ENCODE measurements at regions not wholly inside any gene's neighbourhood (a gene's known extent, or its start where the extent isn't known, plus 50 kb on each side); places are given as distances from the start of the nearest gene placed in this dataset.

DNA sequence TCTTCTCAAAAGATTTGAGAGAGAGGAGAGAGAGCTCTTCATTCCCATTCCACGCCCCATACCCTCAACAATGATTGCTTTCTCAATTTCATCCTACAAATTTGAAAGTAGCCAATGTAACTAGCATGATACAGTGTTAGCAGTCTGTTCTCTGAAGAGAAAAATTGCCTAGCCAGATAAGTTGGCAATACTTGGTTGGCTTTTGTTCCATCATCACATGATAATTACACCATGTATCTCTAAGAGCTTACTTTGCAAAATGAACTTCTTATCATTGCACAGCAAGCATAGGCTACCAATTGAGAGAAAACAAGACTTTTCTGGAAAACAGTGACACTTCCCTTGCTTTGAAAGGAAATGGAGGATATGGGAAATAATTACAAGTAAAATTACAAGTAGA lies 68.9 kb downstream of the FSCB start:
- Mint-ChIP-seq H3K4me1 (no peaks in the 10 kb centered on the region), H3K36me3 (no peaks in the 10 kb centered on the region)
- POLR2A ChIA-PET: no interaction called here

DNA sequence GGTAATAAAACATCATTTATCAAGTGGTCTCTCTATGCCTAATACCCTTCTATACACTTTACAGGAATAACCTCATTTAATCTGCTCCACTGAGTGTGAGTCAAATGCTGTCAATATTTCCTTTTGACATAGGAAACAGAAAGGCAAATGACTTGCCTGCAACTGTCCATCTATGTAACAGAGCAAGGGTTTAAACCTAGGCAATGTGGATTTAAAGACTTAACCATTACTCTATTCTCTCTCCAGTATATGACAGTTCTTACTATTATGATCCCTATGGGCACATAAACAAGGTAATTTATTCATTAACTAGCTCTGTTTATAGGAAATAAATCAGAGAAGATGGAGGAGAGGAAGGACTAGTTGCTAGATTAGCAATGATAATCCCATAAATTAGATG lies 70.6 kb downstream of the FSCB start:
- Mint-ChIP-seq H3K4me1 (no peaks in the 10 kb centered on the region), H3K4me3 (no peak overlapping the region), H3K27me3 (no peaks in the 10 kb centered on the region), H3K36me3 (no peaks in the 10 kb centered on the region), H3K27ac (no peak overlapping the region), H3K9me3 (peaks cover 3 to 7% (median 4%) of the 10 kb centered on the region in 3 donors)
- DNase-seq (no peak), ATAC-seq (replicated peaks in 1 of 4) (no peak)
- CTCF ChIA-PET: no interaction called here
- Histone ChIP-seq H3K27me3 (replicated peaks in 1 of 2; ENCODE audit: control insufficient read depth in 2 of 2, extremely low read depth in 1 of 2, insufficient read depth in 2 of 2, low read length in 1 of 2) (no peaks in the 10 kb centered on the region), H3K4me3 (ENCODE audit: control insufficient read depth in 1 of 2, extremely low read depth in 1 of 2, low read length in 1 of 2) (no peak overlapping the region), H3K4me1 (ENCODE audit: control insufficient read depth in 1 of 2, extremely low read depth in 1 of 2, insufficient read depth in 2 of 2, low read length in 2 of 2) (no peaks in the 10 kb centered on the region), H3K9me3 (peaks cover 3% of the 10 kb centered on the region), H3K27ac (ENCODE audit: low read length) (no peak overlapping the region), H3K36me3 (ENCODE audit: control insufficient read depth in 2 of 2, extremely low read depth in 1 of 2, insufficient read depth in 1 of 2, low read length in 1 of 2) (no peaks in the 10 kb centered on the region)
- POLR2A ChIA-PET: no interaction called here

More for the DNA sequence above, 68.9 kb downstream of the FSCB start:
- H3K27ac ChIP-seq (ENCODE audit: low read length): no peak overlapping the region
- CTCF ChIA-PET: no interaction called here
- Mint-ChIP-seq H3K9me3 (peaks cover 3 to 7% (median 4%) of the 10 kb centered on the region in 3 donors), H3K27ac (no peak overlapping the region), H3K27me3 (no peaks in the 10 kb centered on the region), H3K4me3 (no peak overlapping the region)
- DNase-seq (no peak), ATAC-seq (replicated peaks in 1 of 4) (no peak)
- H3K27me3 ChIP-seq (replicated peaks in 1 of 2; ENCODE audit: control insufficient read depth in 2 of 2, extremely low read depth in 1 of 2, insufficient read depth in 2 of 2, low read length in 1 of 2): no peaks in the 10 kb centered on the region
- no peaks in the 10 kb centered on the region for H3K4me1 ChIP-seq (ENCODE audit: control insufficient read depth in 1 of 2, extremely low read depth in 1 of 2, insufficient read depth in 2 of 2, low read length in 2 of 2)
- no CpG with 5 or more reads among the region's 1 CpG for WGBS (ENCODE audit: insufficient coverage)
- no peaks in the 10 kb centered on the region for H3K36me3 ChIP-seq (ENCODE audit: control insufficient read depth in 2 of 2, extremely low read depth in 1 of 2, insufficient read depth in 1 of 2, low read length in 1 of 2)
- H3K9me3 ChIP-seq: peaks cover 3% of the 10 kb centered on the region
- no peak overlapping the region for H3K4me3 ChIP-seq (ENCODE audit: control insufficient read depth in 1 of 2, extremely low read depth in 1 of 2, low read length in 1 of 2)

DNA sequence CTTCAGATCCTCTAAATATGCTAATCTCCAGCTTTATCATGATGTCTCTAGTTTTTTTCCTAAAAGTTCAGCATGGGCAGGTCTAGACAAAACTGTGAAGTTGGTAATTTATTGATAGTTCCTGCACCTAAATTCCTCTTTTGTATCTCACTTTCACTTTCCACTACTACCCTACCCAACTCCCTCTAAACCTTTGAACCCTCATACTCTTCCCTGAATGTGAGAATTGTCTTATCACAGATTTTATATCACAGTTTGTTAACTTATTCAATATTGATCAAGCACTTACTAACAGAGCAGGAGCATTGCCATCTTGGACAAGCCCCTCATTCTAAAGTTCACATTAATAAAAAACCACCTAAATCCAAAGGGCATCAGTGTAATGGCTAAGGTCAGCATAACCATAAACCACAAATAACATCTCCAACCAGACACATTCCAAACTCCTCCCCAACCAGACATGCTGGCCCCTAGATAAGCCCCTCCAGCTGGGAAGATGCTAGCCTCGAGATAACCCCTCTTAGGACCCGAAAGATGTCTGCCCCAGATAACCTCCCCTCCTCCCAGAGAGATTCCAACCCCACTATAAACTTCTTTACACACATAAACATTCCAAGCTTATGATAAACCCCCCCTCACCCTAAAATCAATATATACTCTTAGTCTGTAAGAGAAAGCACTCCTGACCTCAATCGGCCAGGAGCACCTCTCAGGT lies 78.7 kb downstream of the FSCB start:
- H3K4me3 ChIP-seq (ENCODE audit: control insufficient read depth in 1 of 2, extremely low read depth in 1 of 2, low read length in 1 of 2): no peak overlapping the region
- H3K36me3 ChIP-seq (ENCODE audit: control insufficient read depth in 2 of 2, extremely low read depth in 1 of 2, insufficient read depth in 1 of 2, low read length in 1 of 2): no peaks in the 10 kb centered on the region
- WGBS (ENCODE audit: insufficient coverage): 51% methylated on average over 2 of the region's 3 CpGs
- peaks cover 13 to 27% (median 21%) of the 10 kb centered on the region in 3 donors for H3K9me3 Mint-ChIP-seq
- no peaks in the 10 kb centered on the region for H3K9me3 ChIP-seq
- H3K27ac ChIP-seq (ENCODE audit: low read length): no peak overlapping the region
- CTCF ChIA-PET: no interaction called here
- DNase-seq: no peak
- POLR2A ChIA-PET: no interaction called here
- no peak for ATAC-seq (replicated peaks in 1 of 4)
- H3K36me3 Mint-ChIP-seq: no peaks in the 10 kb centered on the region
- H3K27me3 ChIP-seq (replicated peaks in 1 of 2; ENCODE audit: control insufficient read depth in 2 of 2, extremely low read depth in 1 of 2, insufficient read depth in 2 of 2, low read length in 1 of 2): no peaks in the 10 kb centered on the region
- no peaks in the 10 kb centered on the region for H3K4me1 Mint-ChIP-seq
- no peak overlapping the region for H3K4me3 Mint-ChIP-seq
- no peak overlapping the region for H3K27ac Mint-ChIP-seq
- H3K27me3 Mint-ChIP-seq: no peaks in the 10 kb centered on the region
- no peaks in the 10 kb centered on the region for H3K4me1 ChIP-seq (ENCODE audit: control insufficient read depth in 1 of 2, extremely low read depth in 1 of 2, insufficient read depth in 2 of 2, low read length in 2 of 2)

DNA sequence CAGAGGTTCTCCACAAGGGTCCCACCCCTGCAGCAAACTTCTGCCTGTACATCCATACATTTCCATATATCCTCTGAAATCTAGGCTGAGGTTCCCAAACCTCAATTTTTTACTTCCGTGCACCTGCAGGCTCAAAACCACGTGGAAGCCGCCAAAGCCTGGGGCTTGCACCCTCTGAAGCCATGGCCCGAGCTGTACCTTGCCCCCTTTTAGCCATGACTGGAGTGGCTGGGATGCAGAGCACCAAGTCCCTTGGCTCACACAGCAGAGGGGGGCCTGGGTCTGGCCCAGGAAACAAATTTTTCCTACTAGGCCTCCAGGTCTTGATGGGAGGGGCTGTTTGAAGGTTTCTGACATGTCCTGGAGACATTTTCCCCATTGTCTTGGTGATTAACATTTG lies 84.4 kb downstream of the FSCB start:
- Mint-ChIP-seq H3K27ac (no peak overlapping the region), H3K27me3 (no peaks in the 10 kb centered on the region), H3K4me1 (no peaks in the 10 kb centered on the region), H3K9me3 (peaks cover 13 to 28% (median 21%) of the 10 kb centered on the region in 3 donors), H3K4me3 (no peak overlapping the region), H3K36me3 (no peaks in the 10 kb centered on the region)
- no peak overlapping the region for H3K4me3 ChIP-seq (ENCODE audit: control insufficient read depth in 1 of 2, extremely low read depth in 1 of 2, low read length in 1 of 2)
- DNase-seq (no peak), ATAC-seq (replicated peaks in 1 of 4) (no peak)
- no peaks in the 10 kb centered on the region for H3K9me3 ChIP-seq
- CTCF ChIA-PET: no interaction called here
- WGBS (ENCODE audit: insufficient coverage): 84% methylated on average over 4 of the region's 4 CpGs
- POLR2A ChIA-PET: no interaction called here
- H3K27me3 ChIP-seq (replicated peaks in 1 of 2; ENCODE audit: control insufficient read depth in 2 of 2, extremely low read depth in 1 of 2, insufficient read depth in 2 of 2, low read length in 1 of 2): no peaks in the 10 kb centered on the region
- H3K36me3 ChIP-seq (ENCODE audit: control insufficient read depth in 2 of 2, extremely low read depth in 1 of 2, insufficient read depth in 1 of 2, low read length in 1 of 2): no peaks in the 10 kb centered on the region
- no peak overlapping the region for H3K27ac ChIP-seq (ENCODE audit: low read length)
- H3K4me1 ChIP-seq (ENCODE audit: control insufficient read depth in 1 of 2, extremely low read depth in 1 of 2, insufficient read depth in 2 of 2, low read length in 2 of 2): no peaks in the 10 kb centered on the region

DNA sequence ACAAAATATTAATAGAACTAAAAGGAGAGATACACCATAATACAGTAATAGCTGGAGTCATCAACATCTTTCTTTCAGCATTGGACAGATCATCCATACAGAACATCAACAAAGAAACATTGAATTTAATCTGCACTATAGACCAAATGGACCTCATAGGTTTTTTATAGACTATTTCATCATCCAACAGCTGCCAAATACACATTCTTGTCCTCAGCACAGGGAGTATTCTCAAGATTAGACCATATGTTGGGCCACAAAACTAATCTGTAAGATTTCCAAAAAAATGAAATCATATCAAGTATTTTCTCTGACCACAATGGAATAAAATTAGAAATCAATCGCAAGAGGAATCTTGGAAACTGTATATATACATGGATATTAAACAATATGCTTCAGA lies 86.9 kb downstream of the FSCB start:
- no peaks in the 10 kb centered on the region for H3K9me3 ChIP-seq
- Mint-ChIP-seq H3K9me3 (peaks cover 21 to 27% (median 26%) of the 10 kb centered on the region in 3 donors), H3K27ac (no peak overlapping the region), H3K27me3 (no peaks in the 10 kb centered on the region), H3K4me3 (no peak overlapping the region), H3K36me3 (no peaks in the 10 kb centered on the region), H3K4me1 (no peaks in the 10 kb centered on the region)
- WGBS (ENCODE audit: insufficient coverage): no CpG with 5 or more reads among the region's 1 CpG
- no peak for ATAC-seq (replicated peaks in 1 of 4)
- no peaks in the 10 kb centered on the region for H3K36me3 ChIP-seq (ENCODE audit: control insufficient read depth in 2 of 2, extremely low read depth in 1 of 2, insufficient read depth in 1 of 2, low read length in 1 of 2)
- H3K27me3 ChIP-seq (replicated peaks in 1 of 2; ENCODE audit: control insufficient read depth in 2 of 2, extremely low read depth in 1 of 2, insufficient read depth in 2 of 2, low read length in 1 of 2): no peaks in the 10 kb centered on the region
- no peak overlapping the region for H3K4me3 ChIP-seq (ENCODE audit: control insufficient read depth in 1 of 2, extremely low read depth in 1 of 2, low read length in 1 of 2)
- no peak for DNase-seq
- POLR2A ChIA-PET: no interaction called here
- no peaks in the 10 kb centered on the region for H3K4me1 ChIP-seq (ENCODE audit: control insufficient read depth in 1 of 2, extremely low read depth in 1 of 2, insufficient read depth in 2 of 2, low read length in 2 of 2)
- no peak overlapping the region for H3K27ac ChIP-seq (ENCODE audit: low read length)
- CTCF ChIA-PET: no interaction called here

DNA sequence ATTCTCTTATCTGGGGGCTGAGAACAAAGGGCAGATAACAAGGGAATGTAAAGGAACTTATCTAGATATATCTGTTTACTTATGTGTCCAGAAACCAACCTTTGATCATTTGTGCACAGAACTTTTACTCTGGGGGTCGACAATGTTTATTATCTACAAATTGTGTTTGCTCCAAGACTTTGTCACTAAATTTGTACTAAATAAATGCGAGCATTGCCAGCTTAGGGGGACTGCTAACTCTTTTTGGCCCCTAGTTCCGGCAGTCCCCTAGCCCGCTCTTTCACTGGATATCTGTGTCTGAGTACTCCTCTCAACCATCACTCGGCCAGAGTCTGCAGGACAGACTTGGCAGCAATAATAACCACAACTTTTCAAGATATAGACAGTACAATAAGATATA lies 88.2 kb downstream of the FSCB start:
- H3K4me1 ChIP-seq (ENCODE audit: control insufficient read depth in 1 of 2, extremely low read depth in 1 of 2, insufficient read depth in 2 of 2, low read length in 2 of 2): no peaks in the 10 kb centered on the region
- H3K4me3 ChIP-seq (ENCODE audit: control insufficient read depth in 1 of 2, extremely low read depth in 1 of 2, low read length in 1 of 2): no peak overlapping the region
- Mint-ChIP-seq H3K4me3 (no peak overlapping the region), H3K4me1 (no peaks in the 10 kb centered on the region), H3K27ac (no peak overlapping the region), H3K36me3 (no peaks in the 10 kb centered on the region), H3K9me3 (peaks cover 22 to 26% (median 26%) of the 10 kb centered on the region in 3 donors), H3K27me3 (no peaks in the 10 kb centered on the region)
- H3K27me3 ChIP-seq (replicated peaks in 1 of 2; ENCODE audit: control insufficient read depth in 2 of 2, extremely low read depth in 1 of 2, insufficient read depth in 2 of 2, low read length in 1 of 2): no peaks in the 10 kb centered on the region
- no peaks in the 10 kb centered on the region for H3K9me3 ChIP-seq
- 77% methylated on average over 4 of the region's 5 CpGs for WGBS (ENCODE audit: insufficient coverage)
- H3K27ac ChIP-seq (ENCODE audit: low read length): no peak overlapping the region
- ChIA-PET POLR2A (interaction anchor here in 1 of 2 donors (0.6 kb wide), 1 partner anchor 32 kb away, joined by 3 read pairs; no protein-coding TSS in a partner anchor), CTCF (no interaction called here)
- ATAC-seq (replicated peaks in 1 of 4): no peak
- DNase-seq: no peak
- H3K36me3 ChIP-seq (ENCODE audit: control insufficient read depth in 2 of 2, extremely low read depth in 1 of 2, insufficient read depth in 1 of 2, low read length in 1 of 2): no peaks in the 10 kb centered on the region

DNA sequence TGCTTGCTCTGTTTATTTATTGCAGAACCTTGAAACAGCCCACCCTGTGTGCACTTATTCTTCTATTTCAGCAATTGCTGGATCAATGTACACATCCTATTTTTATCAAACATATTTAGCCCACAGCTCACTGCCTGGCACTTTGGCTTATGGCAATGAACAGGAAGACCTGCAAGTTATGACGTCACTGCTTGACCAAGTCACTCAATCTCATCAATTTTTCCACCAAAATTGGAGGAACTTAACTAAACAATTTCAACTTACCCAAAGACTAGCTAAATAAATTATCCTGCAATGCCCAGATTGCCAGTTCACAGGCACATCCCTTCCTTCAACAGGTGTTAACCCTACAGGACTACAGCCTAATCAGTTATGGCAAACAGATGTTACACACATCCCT lies 89.3 kb downstream of the FSCB start:
- Histone ChIP-seq H3K4me3 (ENCODE audit: control insufficient read depth in 1 of 2, extremely low read depth in 1 of 2, low read length in 1 of 2) (no peak overlapping the region), H3K27me3 (replicated peaks in 1 of 2; ENCODE audit: control insufficient read depth in 2 of 2, extremely low read depth in 1 of 2, insufficient read depth in 2 of 2, low read length in 1 of 2) (no peaks in the 10 kb centered on the region), H3K36me3 (ENCODE audit: control insufficient read depth in 2 of 2, extremely low read depth in 1 of 2, insufficient read depth in 1 of 2, low read length in 1 of 2) (no peaks in the 10 kb centered on the region), H3K9me3 (no peaks in the 10 kb centered on the region), H3K4me1 (ENCODE audit: control insufficient read depth in 1 of 2, extremely low read depth in 1 of 2, insufficient read depth in 2 of 2, low read length in 2 of 2) (no peaks in the 10 kb centered on the region), H3K27ac (ENCODE audit: low read length) (no peak overlapping the region)
- Mint-ChIP-seq H3K4me3 (no peak overlapping the region), H3K36me3 (no peaks in the 10 kb centered on the region), H3K4me1 (no peaks in the 10 kb centered on the region), H3K27me3 (no peaks in the 10 kb centered on the region), H3K27ac (no peak overlapping the region), H3K9me3 (peaks cover 21 to 26% (median 21%) of the 10 kb centered on the region in 3 donors)
- no peak for DNase-seq
- CTCF ChIA-PET: no interaction called here
- no peak for ATAC-seq (replicated peaks in 1 of 4)
- 78% methylated on average over 1 of the region's 1 CpG for WGBS (ENCODE audit: insufficient coverage)
- POLR2A ChIA-PET: no interaction called here
